ENCODE measurements at regions not wholly inside any gene's neighbourhood (a gene's known extent, or its start where the extent isn't known, plus 50 kb on each side); places are given as distances from the start of the nearest gene placed in this dataset.
"Not testable (repeated sequence)": the region's sequence is repeated elsewhere in the genome, so short reads cannot be mapped to it uniquely, and the experiment has no call there.

- H3K27ac ChIP-seq (ENCODE audit: low read depth, low read length); RAD21 ChIA-PET (ENCODE audit: low non-redundant PET in 1 of 2, low total read pairs in 2 of 2, uncharacterized antibody in 2 of 2, unreplicated experiment in 2 of 2); H4K20me1 ChIP-seq (ENCODE audit: insufficient read depth); H3K36me3 ChIP-seq (ENCODE audit: control insufficient read depth in 1 of 2, insufficient read depth in 2 of 2, low read length in 2 of 2); DNase-seq (ENCODE audit: low read depth, low spot score); H3K79me2 ChIP-seq (ENCODE audit: insufficient read depth, low read length); H3K4me3 ChIP-seq (replicated peaks in 1 of 2; ENCODE audit: low read depth in 1 of 2, low read length in 2 of 2); H3K27me3 ChIP-seq (ENCODE audit: insufficient read depth, low read length); H3K9ac ChIP-seq (ENCODE audit: low read length); BruUV-seq (replicated peaks); POLR2A ChIA-PET; intact Hi-C loops (cut with micrococcal nuclease); CTCF ChIA-PET; H3K4me2 ChIP-seq (ENCODE audit: low read length); H2AFZ ChIP-seq (ENCODE audit: low read depth, low read length, poor library complexity, severe bottlenecking); H3K9me2 ChIP-seq (ENCODE audit: insufficient read depth); ATAC-seq; H3K4me1 ChIP-seq (ENCODE audit: control insufficient read depth in 1 of 2, insufficient read depth in 2 of 2, low read length in 2 of 2); H3K9me3 ChIP-seq (ENCODE audit: control insufficient read depth in 1 of 2, insufficient read depth in 1 of 2, low read depth in 1 of 2, low read length in 2 of 2): not testable (repeated sequence)
These were observed 578.3 kb downstream of the ZNF608 start for GRCh38 chr5:124168093-124168492.

- no TSS peak for BruUV-seq (replicated peaks)
- peak overlapping the region; percentile 17; the same call in 1 of the 2 replicates for H3K4me2 ChIP-seq (ENCODE audit: low read length)
- no peaks in the 10 kb centered on the region for H3K36me3 ChIP-seq (ENCODE audit: control insufficient read depth in 1 of 2, insufficient read depth in 2 of 2, low read length in 2 of 2)
- no peak overlapping the region for H3K4me3 ChIP-seq (replicated peaks in 1 of 2; ENCODE audit: low read depth in 1 of 2, low read length in 2 of 2)
- no peaks in the 10 kb centered on the region for H3K27me3 ChIP-seq (ENCODE audit: insufficient read depth, low read length)
- H4K20me1 ChIP-seq (ENCODE audit: insufficient read depth): no peaks in the 10 kb centered on the region
- H3K27ac ChIP-seq (ENCODE audit: low read depth, low read length): no peak overlapping the region; the same call in 1 of the 2 replicates
- ATAC-seq (no peak), DNase-seq (ENCODE audit: low read depth, low spot score) (no peak)
- H3K4me1 ChIP-seq (ENCODE audit: control insufficient read depth in 1 of 2, insufficient read depth in 2 of 2, low read length in 2 of 2): 0 out of 4 replicates have a peak, but pooled peaks cover 2 to 3% of the 10 kb centered on the region in 2 experiments
- no peaks in the 10 kb centered on the region for H3K9me2 ChIP-seq (ENCODE audit: insufficient read depth)
- POLR2A ChIA-PET: no interaction called here
- no peak overlapping the region for H2AFZ ChIP-seq (ENCODE audit: low read depth, low read length, poor library complexity, severe bottlenecking)
- TF ChIP-seq MAX (IDR thresholded peaks at IDR 0.05) (no peak), SRF (IDR thresholded peaks at IDR 0.05; ENCODE audit: low read depth) (no peak), TCF7L2 (IDR thresholded peaks at IDR 0.05; ENCODE audit: borderline replicate concordance, extremely low read depth, insufficient read depth, insufficient read length) (no peak), SIN3A (IDR thresholded peaks at IDR 0.05; ENCODE audit: low read depth) (no peak), YY1 (IDR thresholded peaks at IDR 0.05; ENCODE audit: extremely low read depth, insufficient replicate concordance, low read depth, low read length) (no peak), RAD21 (IDR thresholded peaks at IDR 0.05; ENCODE audit: low read depth) (no peak), CBX3 (IDR thresholded peaks at IDR 0.05; ENCODE audit: low read depth) (no peak), ELF1 (IDR thresholded peaks at IDR 0.05; ENCODE audit: borderline replicate concordance, low read depth) (no peak), ZNF274 (IDR thresholded peaks at IDR 0.05; ENCODE audit: low read depth, low read length) (no peak), SP1 (IDR thresholded peaks at IDR 0.05; ENCODE audit: low read depth) (no peak), POLR2AphosphoS5 (IDR thresholded peaks at IDR 0.05; ENCODE audit: low read depth, low read length) (no peak), REST (IDR thresholded peaks at IDR 0.05; ENCODE audit: low read depth) (no peak)
- CTCF ChIA-PET: no interaction called here
- RAD21 ChIA-PET (ENCODE audit: low non-redundant PET in 1 of 2, low total read pairs in 2 of 2, uncharacterized antibody in 2 of 2, unreplicated experiment in 2 of 2): no interaction called here
- intact Hi-C loops (cut with micrococcal nuclease): no loop called here
- H3K9me3 ChIP-seq (ENCODE audit: control insufficient read depth in 1 of 2, insufficient read depth in 1 of 2, low read depth in 1 of 2, low read length in 2 of 2): no peaks in the 10 kb centered on the region
- no peak overlapping the region for H3K9ac ChIP-seq (ENCODE audit: low read length)
- no peaks in the 10 kb centered on the region for H3K79me2 ChIP-seq (ENCODE audit: insufficient read depth, low read length)
These were observed 583.5 kb downstream of the ZNF608 start for GRCh38 chr5:124162767-124163532.

All from HCT116 (cell line).